Renal cortex interstitium (tissue), 11 donors: ENCODE measurements at regions not wholly inside any gene's neighbourhood (a gene's known extent, or its start where the extent isn't known, plus 50 kb on each side); places are given as distances from the start of the nearest gene placed in this dataset.

Experiments used
- DNase-seq, 11 donors: peaks; one replicate each; pipeline ENCODE4 v3.0.0-alpha.2; 2013; ENCODE audit warnings: low read depth in 9 of 11, low spot score in 4 of 11; ENCODE audit errors: extremely low read depth in 1 of 11

DNA sequence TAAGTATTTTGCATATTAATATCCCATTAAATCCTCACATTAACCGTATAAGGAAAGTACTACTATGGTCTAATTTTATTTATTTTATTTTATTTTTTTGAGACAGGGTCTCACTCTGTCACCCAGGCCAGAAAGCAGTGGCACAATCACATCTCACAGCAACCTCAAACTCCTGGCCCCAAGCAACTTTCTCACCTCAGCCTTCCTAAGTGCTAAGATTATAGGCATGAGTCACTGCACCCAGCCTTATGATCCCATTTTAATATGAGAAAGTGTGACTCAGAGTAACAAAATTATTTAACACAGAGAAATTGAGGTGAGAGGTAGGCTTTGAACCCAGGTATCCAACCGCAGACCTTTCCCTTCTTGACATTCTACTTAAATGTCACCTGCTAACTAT lies 330.0 kb upstream of the POU3F3 start:
- no peak for DNase-seq

DNA sequence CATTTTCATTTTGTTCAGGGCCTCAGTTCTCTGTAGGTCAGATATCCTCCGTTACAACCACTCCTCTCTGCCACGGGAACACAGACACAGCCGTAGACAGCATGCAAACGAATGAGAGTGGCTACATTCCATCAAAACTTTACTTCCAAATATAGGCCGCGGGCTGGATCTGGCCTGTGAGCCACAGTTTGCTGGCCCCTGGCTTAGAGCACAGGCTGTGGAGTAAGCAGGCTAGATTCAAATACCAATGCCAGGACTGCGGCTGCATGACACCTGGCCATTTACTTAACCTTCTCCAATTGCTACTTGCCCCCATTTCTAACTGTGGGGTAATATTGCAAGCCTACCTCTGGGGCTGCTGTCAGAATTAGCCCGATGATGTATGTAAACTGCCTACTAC lies 325.8 kb upstream of the POU3F3 start:
- no peak for DNase-seq

DNA sequence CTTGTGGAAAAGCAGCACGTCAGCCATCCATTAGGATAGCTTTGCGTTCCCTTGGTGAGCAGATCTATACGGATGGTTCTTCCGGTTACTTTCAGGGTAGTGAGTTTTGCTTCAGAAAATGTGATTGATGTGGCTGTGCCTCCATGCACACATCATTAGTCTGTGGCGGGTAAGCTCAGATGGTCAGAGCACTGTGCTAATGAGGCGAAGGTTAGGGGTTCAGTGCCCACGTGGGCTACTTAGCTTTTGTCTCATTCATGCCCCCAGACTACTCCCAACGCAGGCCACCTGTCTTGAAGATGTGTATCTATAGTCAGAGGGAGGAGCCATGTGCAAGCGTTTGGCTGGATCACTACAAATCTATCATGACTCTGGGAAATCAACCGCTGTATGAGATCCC lies 322.8 kb upstream of the POU3F3 start:
- DNase-seq = no peak

- no peak for DNase-seq
These were observed 316.8 kb upstream of the POU3F3 start for GRCh38 chr2:104537116-104537515.

GRCh38 chr2:104538077-104538476 lies 315.8 kb upstream of the POU3F3 start:
- DNase-seq = no peak

- DNase-seq = no peak
These were observed 314.3 kb upstream of the POU3F3 start for GRCh38 chr2:104539649-104540048.

DNA sequence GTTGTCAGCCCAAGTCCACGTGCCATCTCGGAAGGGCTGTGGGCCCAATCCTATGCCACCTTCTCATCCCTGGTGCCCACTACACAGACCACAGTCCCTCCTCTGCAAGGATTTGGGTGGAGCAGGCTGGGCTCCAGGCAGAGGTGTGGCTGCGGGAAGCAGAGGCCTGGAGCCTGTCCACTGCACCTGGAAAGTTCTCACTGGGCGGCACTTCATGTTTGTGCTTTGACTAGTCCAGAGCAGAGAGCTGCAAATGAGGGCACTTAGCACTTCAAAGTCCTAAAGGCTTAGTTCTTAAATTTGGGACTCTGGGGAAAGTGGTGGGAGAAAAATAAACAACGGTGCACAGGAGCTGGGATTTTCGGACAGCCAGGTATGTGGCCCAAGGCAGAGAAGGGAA lies 308.9 kb upstream of the POU3F3 start:
- no peak for DNase-seq

DNA sequence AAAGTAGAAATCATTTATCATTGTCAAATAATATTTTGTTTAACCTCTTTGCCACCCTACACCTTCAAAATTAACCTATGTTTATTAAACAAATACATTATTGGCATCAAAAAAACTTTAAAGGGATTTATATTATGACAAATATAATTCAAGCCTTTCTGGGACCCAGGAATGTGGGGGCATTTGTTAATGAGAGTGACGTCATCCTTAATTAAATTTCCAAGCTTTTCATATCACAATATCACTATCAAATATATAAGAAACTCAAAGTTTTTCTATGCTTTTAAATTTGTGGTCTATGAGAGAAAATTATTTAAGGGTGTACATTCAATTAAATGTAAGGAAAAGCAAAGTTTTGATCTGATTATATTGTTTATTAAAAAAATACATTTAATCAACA lies 307.4 kb upstream of the POU3F3 start:
- DNase-seq = no peak

DNA sequence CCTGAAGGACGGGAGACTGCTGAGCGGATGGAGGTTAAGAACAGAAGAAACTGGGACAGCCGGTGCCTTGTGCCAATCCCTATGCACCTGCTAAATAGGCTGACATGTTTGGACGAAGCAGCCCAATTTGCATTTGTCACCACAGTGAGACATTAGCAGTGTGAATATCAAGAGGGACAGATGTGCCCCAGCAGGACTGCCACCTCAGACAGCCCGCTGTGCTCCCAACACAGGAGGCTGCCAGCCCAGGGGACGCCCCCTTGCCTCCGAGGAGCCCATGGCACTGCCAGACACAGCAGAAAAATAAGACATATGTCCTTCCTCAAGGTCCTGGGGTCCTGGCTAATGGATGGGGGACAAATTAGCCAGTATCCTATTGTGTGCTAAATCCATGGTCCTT lies 306.7 kb upstream of the POU3F3 start:
- no peak for DNase-seq

DNA sequence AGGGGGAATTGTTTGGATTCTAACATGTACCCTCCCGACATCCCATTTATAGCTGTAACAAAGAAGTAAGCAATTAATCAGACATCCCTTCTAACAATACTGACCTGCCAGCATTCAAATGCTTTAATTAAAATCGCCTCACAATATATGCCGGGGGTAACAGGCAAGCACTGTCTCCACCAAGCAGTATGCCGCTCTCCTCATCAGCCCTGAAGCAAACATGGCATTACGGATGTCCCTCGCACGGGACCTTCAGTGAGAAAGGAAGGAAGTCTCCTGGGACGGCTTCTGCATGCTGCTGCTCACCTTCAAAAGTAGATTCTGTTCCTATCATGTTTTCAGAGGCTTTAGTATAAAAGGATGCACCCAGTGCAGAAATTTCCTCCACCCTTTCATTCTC lies 292.7 kb upstream of the POU3F3 start:
- no peak for DNase-seq

- DNase-seq = no peak
These were observed 291.4 kb upstream of the POU3F3 start for GRCh38 chr2:104562537-104562936.

DNA sequence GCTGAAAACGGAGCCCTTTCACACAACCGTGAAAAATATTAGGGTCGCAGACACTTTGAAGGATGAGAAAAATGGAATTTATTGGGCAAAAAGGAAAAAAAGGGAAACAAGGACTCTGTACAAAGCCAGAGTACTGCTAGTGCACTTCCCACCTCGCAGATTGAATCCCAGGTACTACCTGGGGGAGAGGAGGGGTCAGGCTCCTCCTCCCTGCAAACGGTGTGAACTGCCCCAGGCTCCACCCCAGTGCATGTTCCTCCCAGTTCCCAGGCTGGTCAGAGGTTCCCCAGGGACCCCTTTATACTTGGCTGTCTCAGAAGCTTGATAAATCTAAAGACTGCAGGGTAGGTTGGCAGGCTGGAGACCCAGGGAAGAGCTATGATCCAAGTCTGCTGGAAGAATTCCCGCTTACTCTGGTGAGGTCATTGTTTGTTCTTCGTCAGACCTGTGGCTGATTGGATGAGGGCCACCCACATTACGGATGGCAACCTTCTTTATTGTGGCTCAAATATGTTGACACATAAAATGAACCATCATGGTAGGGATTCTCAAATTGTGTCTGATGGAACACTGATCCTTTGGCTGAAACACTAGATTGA lies 290.4 kb upstream of the POU3F3 start:
- no peak for DNase-seq

- no peak for DNase-seq
These were observed 285.7 kb upstream of the POU3F3 start for GRCh38 chr2:104568247-104568646.

DNA sequence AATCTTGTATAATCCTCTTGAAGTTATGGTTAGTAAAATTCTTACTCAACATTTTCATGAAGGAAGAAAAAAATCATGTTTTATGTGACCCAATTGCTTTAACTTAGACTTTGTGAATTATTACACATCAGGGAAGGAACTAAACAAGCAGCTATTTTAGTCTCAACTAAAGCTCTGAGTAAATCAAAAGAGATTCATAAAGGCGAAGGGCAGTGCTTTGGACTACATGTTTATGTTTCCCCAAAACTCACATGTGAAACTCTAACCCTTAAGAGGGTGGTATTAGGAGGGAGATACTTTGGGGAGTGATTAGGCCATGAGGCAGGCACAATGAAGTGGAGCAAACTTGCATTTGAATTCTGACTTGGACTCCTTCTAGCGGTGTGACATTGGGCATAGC lies 283.7 kb upstream of the POU3F3 start:
- DNase-seq = no peak

DNA sequence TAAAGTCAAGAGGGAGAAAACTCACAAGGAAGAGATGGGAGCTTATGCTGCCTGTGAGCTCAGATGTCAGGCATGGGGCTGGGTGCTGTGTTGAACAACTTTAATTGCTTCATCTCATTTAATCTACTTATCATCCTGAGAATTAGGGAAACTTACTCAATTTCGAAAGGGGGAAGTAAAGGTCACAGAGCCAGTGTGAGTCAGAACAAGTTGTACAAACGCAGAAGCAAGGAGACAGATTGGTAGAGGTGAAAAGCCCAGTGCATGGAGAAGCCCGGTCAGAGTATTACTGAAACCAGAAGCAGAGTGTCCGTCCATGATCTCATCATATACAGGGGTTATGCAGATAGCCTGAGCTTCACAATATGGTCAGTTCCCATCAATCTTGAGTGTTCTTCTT lies 281.1 kb upstream of the POU3F3 start:
- no peak for DNase-seq

DNA sequence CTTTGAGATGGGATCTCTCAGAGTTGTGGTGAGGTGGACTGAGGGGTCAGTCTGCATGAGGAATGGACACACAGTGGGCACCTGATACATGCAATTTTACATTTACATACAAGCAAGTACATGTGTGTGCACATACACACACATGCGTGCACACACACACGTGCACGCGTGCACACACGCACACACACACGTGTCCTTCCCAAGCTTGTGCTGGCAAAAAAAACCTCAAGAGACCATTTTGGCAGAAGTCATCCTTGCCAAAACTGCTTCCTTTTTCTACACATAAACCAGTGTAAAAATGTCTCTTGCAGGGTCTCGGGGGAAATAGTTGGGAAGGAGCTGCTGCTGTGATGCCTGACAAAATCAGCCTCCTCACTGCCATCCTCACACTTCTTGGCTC lies 279.5 kb upstream of the POU3F3 start:
- DNase-seq = no peak

- no peak for DNase-seq
These were observed 276.8 kb upstream of the POU3F3 start for GRCh38 chr2:104577143-104577542.

DNA sequence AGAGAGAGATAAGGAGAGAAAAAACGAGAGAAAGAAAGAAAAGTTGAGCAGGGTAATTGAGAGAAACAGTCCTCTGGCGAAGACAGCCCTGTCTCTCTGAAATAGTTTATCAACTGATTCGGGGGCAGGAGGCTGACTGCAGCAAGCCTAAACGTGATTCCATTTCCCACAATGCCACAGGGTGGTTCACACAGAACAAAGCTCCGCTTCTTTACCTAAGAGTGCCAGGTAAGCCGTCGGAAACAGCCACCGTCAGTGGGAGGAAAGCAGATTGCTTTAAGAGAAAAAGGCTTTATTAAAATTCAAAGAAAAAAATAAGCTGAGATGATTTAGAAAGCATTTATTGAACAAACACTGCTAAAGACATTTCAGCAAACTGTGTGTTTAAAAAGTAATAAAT lies 271.4 kb upstream of the POU3F3 start:
- DNase-seq = no peak

- no peak for DNase-seq
These were observed 270.1 kb upstream of the POU3F3 start for GRCh38 chr2:104583811-104584210.

DNA sequence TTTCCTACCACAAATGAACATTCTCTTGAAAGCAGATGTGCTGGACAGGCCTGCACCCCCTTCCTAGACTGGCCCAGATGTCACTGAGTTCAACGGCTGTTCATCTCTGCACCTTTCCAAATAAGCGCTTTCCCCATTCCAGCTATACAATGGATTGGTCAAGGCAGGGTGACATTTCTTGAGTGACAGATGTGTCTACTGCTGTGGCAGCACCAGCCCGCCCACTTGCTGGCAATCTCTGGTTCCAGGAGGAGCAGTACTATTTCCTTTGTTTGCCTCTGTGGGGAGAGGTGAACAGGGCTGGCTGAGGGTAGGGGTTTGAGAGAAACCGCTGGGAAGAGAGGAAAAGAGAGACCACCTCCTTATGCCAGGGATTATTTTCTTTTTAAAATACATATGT lies 269.5 kb upstream of the POU3F3 start:
- no peak for DNase-seq

GRCh38 chr2:104595576-104595975 lies 258.3 kb upstream of the POU3F3 start:
- no peak for DNase-seq

- no peak for DNase-seq
These were observed 256.0 kb upstream of the POU3F3 start for GRCh38 chr2:104597942-104598341.
